Colonic mucosa (tissue), 4 donors: ENCODE measurements at regions not wholly inside any gene's neighbourhood (a gene's known extent, or its start where the extent isn't known, plus 50 kb on each side); places are given as distances from the start of the nearest gene placed in this dataset.

Source experiments
- DNase-seq: peaks from one replicate; pipeline ENCODE4 v3.0.0-alpha.2; 2020
- H3K27ac ChIP-seq: fragments of 200-600 bp; one replicate; pipeline ENCODE4 v1.8.0; 2021
- H3K27me3 ChIP-seq: fragments of 200-600 bp; one replicate; pipeline ENCODE4 v1.8.0; 2021
- H3K36me3 ChIP-seq: fragments of 200-600 bp; one replicate; pipeline ENCODE4 v1.8.0; 2021
- H3K4me1 ChIP-seq: fragments of 200-600 bp; one replicate; pipeline ENCODE4 v1.8.0; 2021; ENCODE audit warnings: mild to moderate bottlenecking
- H3K4me3 ChIP-seq: fragments of 200-600 bp; one replicate; pipeline ENCODE4 v1.8.0; 2021
- H3K9ac ChIP-seq, 2 donors: one replicate each; pipeline ENCODE4 v1.7.0; 2013; ENCODE audit warnings: control low read depth in 2 of 2, low read depth in 2 of 2, low read length in 2 of 2
- H3K9me3 ChIP-seq: fragments of 200-600 bp; one replicate; pipeline ENCODE4 v1.8.0; 2021
- CTCF ChIP-seq: fragments of 200-600 bp; IDR thresholded peaks from one replicate; pipeline ENCODE4 v1.8.0; 2022; ENCODE audit warnings: antibody characterized with exemption, mild to moderate bottlenecking
- intact Hi-C: fragments of 100-400 bp; cut with DNase I; formaldehyde crosslinking; loops from one replicate; pipeline ENCODE4 v1.14.1; 2022
- donor health status: healthy.
- donor health status: DM: no; HTN: no; CAD: no.
- donor health status: DM: no; HTN: no; CAD: no.

- H3K9ac ChIP-seq = no peak overlapping the region
- H3K9me3 ChIP-seq = no peaks in the 10 kb centered on the region
- no peaks in the 10 kb centered on the region for H3K36me3 ChIP-seq
- H3K27me3 ChIP-seq = no peaks in the 10 kb centered on the region
- no peaks in the 10 kb centered on the region for H3K4me1 ChIP-seq
- intact Hi-C loops = no loop called here
- no peak overlapping the region for H3K27ac ChIP-seq
- TF ChIP-seq CTCF = no peak
- no peak for DNase-seq
- no peak overlapping the region for H3K4me3 ChIP-seq
Observed at GRCh38 chr9:105950894-105951293, 256.6 kb downstream of the TMEM38B start.

GRCh38 chr9:105954517-105954916, 260.2 kb downstream of the TMEM38B start:
- Histone ChIP-seq H3K9me3 (no peaks in the 10 kb centered on the region), H3K27ac (no peak overlapping the region), H3K9ac (no peak overlapping the region), H3K4me1 (no peaks in the 10 kb centered on the region), H3K27me3 (no peaks in the 10 kb centered on the region), H3K36me3 (no peaks in the 10 kb centered on the region), H3K4me3 (no peak overlapping the region)
- TF ChIP-seq CTCF = no peak
- no peak for DNase-seq
- intact Hi-C loops = no loop called here

- TF ChIP-seq CTCF = no peak
Observed at GRCh38 chr9:105957830-105958229, 263.5 kb downstream of the TMEM38B start.

GRCh38 chr9:105958587-105958986, 264.2 kb downstream of the TMEM38B start:
- no peak overlapping the region for H3K27ac ChIP-seq
- no peaks in the 10 kb centered on the region for H3K27me3 ChIP-seq
- H3K9ac ChIP-seq = no peak overlapping the region
- H3K36me3 ChIP-seq = no peaks in the 10 kb centered on the region
- no peaks in the 10 kb centered on the region for H3K9me3 ChIP-seq
- no peak for DNase-seq
- no peaks in the 10 kb centered on the region for H3K4me1 ChIP-seq
- H3K4me3 ChIP-seq = no peak overlapping the region
- no peak for TF ChIP-seq CTCF
- intact Hi-C loops = no loop called here

More at GRCh38 chr9:105957830-105958229, 263.5 kb downstream of the TMEM38B start:
- DNase-seq = no peak
- H3K27ac ChIP-seq = no peak overlapping the region
- intact Hi-C loops = no loop called here
- no peak overlapping the region for H3K4me3 ChIP-seq
- H3K9ac ChIP-seq = no peak overlapping the region
- no peaks in the 10 kb centered on the region for H3K36me3 ChIP-seq
- H3K9me3 ChIP-seq = no peaks in the 10 kb centered on the region
- H3K27me3 ChIP-seq = no peaks in the 10 kb centered on the region
- no peaks in the 10 kb centered on the region for H3K4me1 ChIP-seq

GRCh38 chr9:105959531-105959930, 265.2 kb downstream of the TMEM38B start:
- no peak for DNase-seq
- H3K27ac ChIP-seq = no peak overlapping the region
- no peaks in the 10 kb centered on the region for H3K36me3 ChIP-seq
- no peaks in the 10 kb centered on the region for H3K27me3 ChIP-seq
- intact Hi-C loops = no loop called here
- no peak overlapping the region for H3K4me3 ChIP-seq
- H3K9ac ChIP-seq = no peak overlapping the region
- no peaks in the 10 kb centered on the region for H3K4me1 ChIP-seq
- TF ChIP-seq CTCF = no peak
- H3K9me3 ChIP-seq = no peaks in the 10 kb centered on the region
